ENCODE measurements at regions not wholly inside any gene's neighbourhood (a gene's known extent, or its start where the extent isn't known, plus 50 kb on each side); places are given as distances from the start of the nearest gene placed in this dataset.

GRCh38 chrX:87732133-87732532 lies 214.5 kb downstream of the KLHL4 start:
- no peaks in the 10 kb centered on the region for H3K4me1 ChIP-seq (ENCODE audit: insufficient read depth, low read length)
- no peak for FAIRE-seq
- ATAC-seq = no peak
- H3K27me3 ChIP-seq (ENCODE audit: control insufficient read depth in 1 of 2, insufficient read depth in 2 of 2, low read length in 2 of 2) = no peaks in the 10 kb centered on the region
- no peak for DNase-seq (ENCODE audit: low spot score)
- H2AFZ ChIP-seq (ENCODE audit: low read length) = no peak overlapping the region
- ChIA-PET CTCF (ENCODE audit: low intra/inter-chr PET ratio, low total read pairs) (no interaction called here), POLR2A (no interaction called here)
- intact Hi-C loops (cut with micrococcal nuclease; ENCODE audit: unreplicated experiment) (no loop called here), in situ Hi-C loops (cut with HindIII; ENCODE audit: extremely low pct_ligation_motif_present, low pct_unique_long_range_greater_than_20kb) (no loop called here)
- no peaks in the 10 kb centered on the region for H3K79me2 ChIP-seq (ENCODE audit: insufficient read depth, low read length)
- H4K20me1 ChIP-seq (ENCODE audit: insufficient read depth, low read length) = no peaks in the 10 kb centered on the region
- no peak overlapping the region for H3K9ac ChIP-seq (ENCODE audit: insufficient read depth, low read depth, low read length)
- H3K27ac ChIP-seq (ENCODE audit: extremely low read length, insufficient read depth, low read length) = no peak overlapping the region
- no TSS peak for BruUV-seq (replicated peaks)
- no peaks in the 10 kb centered on the region for H3K9me3 ChIP-seq (ENCODE audit: low read length)
- no peak overlapping the region for H3K4me3 ChIP-seq (replicated peaks in 1 of 3; ENCODE audit: insufficient read depth in 1 of 3, low read depth in 2 of 3, low read length in 3 of 3)
- no peaks in the 10 kb centered on the region for H3K36me3 ChIP-seq (replicated peaks in 1 of 2; ENCODE audit: control insufficient read depth in 1 of 2, insufficient read depth in 2 of 2, low read length in 2 of 2)
- TF ChIP-seq CAMTA2 (CRISPR knock-in tag; IDR thresholded peaks at IDR 0.05; ENCODE audit: borderline replicate concordance) = no peak
- TF ChIP-seq ZBTB3 (CRISPR knock-in tag; IDR thresholded peaks at IDR 0.05; ENCODE audit: borderline replicate concordance, low read depth) = no peak
- TF ChIP-seq IKZF4 (CRISPR knock-in tag; IDR thresholded peaks at IDR 0.05; ENCODE audit: borderline replicate concordance, low read depth, not compliant biosample characterization) = no peak
- TF ChIP-seq ZNF160 (CRISPR knock-in tag; IDR thresholded peaks at IDR 0.05) = no peak
- no peak for TF ChIP-seq LRRFIP1 (CRISPR knock-in tag; conservative IDR thresholded peaks at IDR 0.05)
- TF ChIP-seq SALL1 (CRISPR knock-in tag; IDR thresholded peaks at IDR 0.05) = no peak
- TF ChIP-seq ATF5 (CRISPR knock-in tag; IDR thresholded peaks at IDR 0.05; ENCODE audit: low read depth) = no peak
- no peak for TF ChIP-seq HOXA3 (CRISPR knock-in tag; IDR thresholded peaks at IDR 0.05)
- TF ChIP-seq ZFP1 (CRISPR knock-in tag; IDR thresholded peaks at IDR 0.05) = no peak
- TF ChIP-seq RARA (CRISPR knock-in tag; IDR thresholded peaks at IDR 0.05) = no peak
- no peak for TF ChIP-seq ZNF776 (CRISPR knock-in tag; IDR thresholded peaks at IDR 0.05)
- no peak for TF ChIP-seq HHEX (CRISPR knock-in tag; IDR thresholded peaks at IDR 0.05)
- TF ChIP-seq ZNF780A (CRISPR knock-in tag; IDR thresholded peaks at IDR 0.05) = no peak
- TF ChIP-seq ZBTB10 (CRISPR knock-in tag; IDR thresholded peaks at IDR 0.05; ENCODE audit: borderline replicate concordance) = no peak
- no peak for TF ChIP-seq ZNF816 (CRISPR knock-in tag; IDR thresholded peaks at IDR 0.05; ENCODE audit: borderline replicate concordance)
- TF ChIP-seq ZNF607 (CRISPR knock-in tag; IDR thresholded peaks at IDR 0.05; ENCODE audit: borderline replicate concordance) = no peak
- TF ChIP-seq ZNF549 (CRISPR knock-in tag; IDR thresholded peaks at IDR 0.05) = no peak
- TF ChIP-seq RCOR2 (CRISPR knock-in tag; IDR thresholded peaks at IDR 0.05) = no peak
- no peak for TF ChIP-seq ZNF335 (CRISPR knock-in tag; IDR thresholded peaks at IDR 0.05)
- no peak for TF ChIP-seq E2F1 (CRISPR knock-in tag; IDR thresholded peaks at IDR 0.05)
- H3K4me2 ChIP-seq (ENCODE audit: low read depth, low read length) = no peak overlapping the region

Data from HepG2 (cell line).